Fibroblast of mammary gland (primary cell): ENCODE measurements at regions not wholly inside any gene's neighbourhood (a gene's known extent, or its start where the extent isn't known, plus 50 kb on each side); places are given as distances from the start of the nearest gene placed in this dataset.

ENCODE experiments used
- DNase-seq: peaks from one replicate; pipeline ENCODE4 v3.0.0-alpha.2; 2010; ENCODE audit warnings: low read depth
- H3K4me3 ChIP-seq: 2 replicates; pipeline ENCODE4 v1.5.1; 2011; ENCODE audit warnings: low read depth, mild to moderate bottlenecking, low read length, moderate library complexity; ENCODE audit not compliant: control insufficient read depth
- TF ChIP-seq, protein P1 (sequence below): conservative IDR thresholded peaks from 2 replicates; pipeline ENCODE4 v1.5.1; 2011; ENCODE audit warnings: low read depth, low read length, inconsistent platforms; ENCODE audit not compliant: control insufficient read depth, insufficient read depth

DNA sequence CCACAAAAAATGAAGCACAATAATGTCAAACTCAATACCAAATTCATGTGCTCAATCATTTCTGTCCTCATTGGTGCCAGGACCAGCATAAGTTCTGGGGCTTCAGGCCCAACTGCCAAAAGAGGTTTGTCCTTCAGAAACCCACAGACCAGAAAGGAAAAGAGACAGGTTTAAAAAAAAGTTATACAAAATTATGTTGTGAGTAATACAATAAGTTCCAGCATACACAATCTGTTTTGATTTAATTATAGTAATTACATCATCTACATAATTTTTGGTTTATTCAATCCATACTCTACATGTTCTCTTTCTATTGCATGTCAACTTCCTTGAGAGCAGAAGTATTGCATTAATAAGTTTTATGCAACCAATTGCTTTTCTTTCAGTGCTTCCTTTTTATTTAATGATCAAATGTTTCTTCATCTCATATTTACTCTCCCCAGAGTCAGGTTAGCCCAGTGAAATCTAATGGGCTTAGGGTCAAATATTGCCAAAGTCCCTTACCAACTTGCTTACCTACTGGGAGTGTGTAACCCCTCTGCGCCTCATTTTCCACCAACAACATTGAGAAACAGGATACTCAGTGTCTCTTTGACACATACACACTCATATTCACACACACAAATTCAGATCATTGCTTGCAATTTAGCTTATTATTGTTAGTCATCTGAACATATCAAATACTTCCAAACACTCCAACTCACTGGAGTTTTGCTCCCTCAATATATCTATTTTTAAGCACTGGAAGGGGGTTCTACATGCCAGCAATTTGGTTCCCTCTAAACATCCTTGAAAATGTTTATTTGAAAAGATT is 424.4 kb upstream of the MARCKS start:
- no peak overlapping the region for H3K4me3 ChIP-seq
- TF ChIP-seq, protein P1, sequence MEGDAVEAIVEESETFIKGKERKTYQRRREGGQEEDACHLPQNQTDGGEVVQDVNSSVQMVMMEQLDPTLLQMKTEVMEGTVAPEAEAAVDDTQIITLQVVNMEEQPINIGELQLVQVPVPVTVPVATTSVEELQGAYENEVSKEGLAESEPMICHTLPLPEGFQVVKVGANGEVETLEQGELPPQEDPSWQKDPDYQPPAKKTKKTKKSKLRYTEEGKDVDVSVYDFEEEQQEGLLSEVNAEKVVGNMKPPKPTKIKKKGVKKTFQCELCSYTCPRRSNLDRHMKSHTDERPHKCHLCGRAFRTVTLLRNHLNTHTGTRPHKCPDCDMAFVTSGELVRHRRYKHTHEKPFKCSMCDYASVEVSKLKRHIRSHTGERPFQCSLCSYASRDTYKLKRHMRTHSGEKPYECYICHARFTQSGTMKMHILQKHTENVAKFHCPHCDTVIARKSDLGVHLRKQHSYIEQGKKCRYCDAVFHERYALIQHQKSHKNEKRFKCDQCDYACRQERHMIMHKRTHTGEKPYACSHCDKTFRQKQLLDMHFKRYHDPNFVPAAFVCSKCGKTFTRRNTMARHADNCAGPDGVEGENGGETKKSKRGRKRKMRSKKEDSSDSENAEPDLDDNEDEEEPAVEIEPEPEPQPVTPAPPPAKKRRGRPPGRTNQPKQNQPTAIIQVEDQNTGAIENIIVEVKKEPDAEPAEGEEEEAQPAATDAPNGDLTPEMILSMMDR, result no peak

DNA sequence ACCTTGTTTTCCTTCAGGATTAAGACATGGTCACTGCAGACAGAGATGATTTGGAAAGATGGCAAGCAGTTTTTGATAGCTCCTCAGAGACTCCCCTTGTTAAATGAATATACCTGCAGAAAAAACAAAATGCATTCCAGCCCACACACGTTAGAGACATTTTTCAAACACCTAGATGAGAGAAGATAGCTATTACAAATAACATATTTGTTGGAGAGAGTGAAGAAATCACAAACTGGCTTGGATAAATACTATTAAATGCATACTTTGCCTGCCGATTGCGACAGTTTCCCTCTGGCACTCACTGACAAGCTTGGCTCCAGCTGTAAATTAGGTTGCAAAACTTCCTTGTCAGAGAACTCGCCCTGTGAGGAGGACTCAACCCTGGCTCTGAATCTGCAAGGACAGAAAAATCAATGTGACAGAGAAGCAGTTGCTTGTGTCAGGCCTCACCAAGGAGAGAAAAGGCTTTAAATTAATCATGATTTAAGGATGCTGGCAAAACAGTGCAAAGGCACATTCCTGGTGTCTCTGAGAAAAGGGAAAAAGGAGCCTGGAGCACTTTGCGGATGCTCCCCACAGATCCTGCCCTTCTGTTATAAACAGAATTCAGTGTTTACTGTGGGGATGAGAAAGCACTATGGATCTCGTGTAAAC is 423.7 kb upstream of the MARCKS start:
- TF ChIP-seq, protein P1, result no peak
- H3K4me3 ChIP-seq, result no peak overlapping the region
- peak; percentile 87 for DNase-seq

More for the DNA sequence above, 424.4 kb upstream of the MARCKS start:
- peak; percentile 37 for DNase-seq

DNA sequence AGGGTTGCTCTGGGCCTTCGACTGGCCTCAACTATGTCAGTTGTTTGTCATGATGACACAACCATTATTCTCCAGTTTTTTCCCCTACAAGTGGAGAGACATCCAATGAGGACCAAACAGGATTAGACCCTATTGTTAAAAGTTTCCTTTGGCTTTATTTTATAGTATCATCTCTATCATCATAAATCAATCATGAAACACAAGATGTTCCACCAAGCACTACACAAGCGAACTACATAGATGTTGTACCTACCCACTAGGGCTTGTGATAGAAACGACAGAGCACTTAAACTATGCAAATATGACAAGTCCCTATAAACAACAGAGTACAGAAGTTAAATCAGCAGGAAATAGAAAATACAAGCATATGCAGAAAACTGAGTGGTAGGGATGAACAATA is 422.5 kb upstream of the MARCKS start:
- no peak for DNase-seq
- TF ChIP-seq, protein P1, result no peak
- no peak overlapping the region for H3K4me3 ChIP-seq

DNA sequence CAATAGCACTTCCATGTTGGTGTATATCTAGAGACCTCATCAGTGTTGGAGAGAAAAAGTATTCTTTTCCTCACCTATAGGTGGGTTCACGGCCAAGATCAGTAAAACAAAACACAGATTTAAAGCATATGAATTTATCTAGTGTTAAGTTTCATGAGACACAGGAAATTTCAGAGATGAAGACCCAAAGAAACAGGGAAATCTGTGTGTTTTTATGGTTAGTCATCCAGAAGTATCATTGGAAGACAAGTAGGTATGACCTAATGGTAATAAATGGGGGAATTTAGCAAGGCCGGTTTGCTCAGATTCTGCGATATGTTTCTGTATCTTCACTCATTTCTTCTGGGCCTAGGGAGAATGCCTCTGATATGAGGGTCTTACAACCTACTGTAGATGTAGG is 419.6 kb upstream of the MARCKS start:
- DNase-seq, result no peak
- TF ChIP-seq, protein P1, result no peak
- no peak overlapping the region for H3K4me3 ChIP-seq

DNA sequence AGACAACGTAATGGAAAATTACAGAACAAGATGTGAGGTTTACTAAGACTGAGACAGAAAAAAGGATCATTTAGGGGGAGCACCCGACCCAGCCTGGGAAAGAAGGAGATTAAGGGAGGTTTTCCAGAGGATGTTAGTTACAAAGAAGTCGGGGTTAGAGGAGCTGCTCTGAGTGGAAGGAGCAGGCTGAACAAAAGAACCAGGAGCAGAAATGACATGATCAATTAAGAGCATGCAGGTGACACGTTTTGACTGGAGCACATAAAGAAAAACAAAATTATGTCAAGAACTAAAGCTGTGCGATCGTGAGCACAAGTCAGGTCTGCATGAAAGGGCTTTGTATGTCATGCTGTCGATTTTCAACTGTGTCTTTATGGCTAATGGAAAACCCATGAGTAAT is 417.3 kb upstream of the MARCKS start:
- TF ChIP-seq, protein P1, result no peak
- DNase-seq, result no peak
- H3K4me3 ChIP-seq, result no peak overlapping the region

DNA sequence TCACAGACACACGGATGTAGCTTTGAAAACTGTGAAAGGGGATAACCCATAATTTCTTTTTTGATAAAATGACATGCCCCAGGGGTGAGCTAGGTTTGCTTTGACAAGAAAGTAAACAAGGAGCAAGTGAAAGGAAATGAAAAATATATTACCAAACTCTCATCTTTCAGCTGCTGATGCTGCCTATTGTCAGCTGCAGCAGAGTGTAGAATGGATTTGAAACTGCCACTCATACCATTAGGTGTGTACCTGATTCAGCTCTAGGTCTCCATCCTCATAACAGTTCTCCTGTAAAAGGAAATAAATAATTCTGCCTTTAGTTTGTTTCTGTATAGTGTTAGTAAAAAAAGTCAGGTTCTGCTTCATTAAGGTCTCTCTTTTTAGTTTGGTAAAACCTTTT is 415.1 kb upstream of the MARCKS start:
- H3K4me3 ChIP-seq, result no peak overlapping the region
- no peak for DNase-seq
- TF ChIP-seq, protein P1, result no peak
